ENCODE measurements at regions not wholly inside any gene's neighbourhood (a gene's known extent, or its start where the extent isn't known, plus 50 kb on each side); places are given as distances from the start of the nearest gene placed in this dataset.

GRCh38 chr18:77967791-77968190, 718.1 kb downstream of the GALR1 start:
- TF ChIP-seq, protein P1, sequence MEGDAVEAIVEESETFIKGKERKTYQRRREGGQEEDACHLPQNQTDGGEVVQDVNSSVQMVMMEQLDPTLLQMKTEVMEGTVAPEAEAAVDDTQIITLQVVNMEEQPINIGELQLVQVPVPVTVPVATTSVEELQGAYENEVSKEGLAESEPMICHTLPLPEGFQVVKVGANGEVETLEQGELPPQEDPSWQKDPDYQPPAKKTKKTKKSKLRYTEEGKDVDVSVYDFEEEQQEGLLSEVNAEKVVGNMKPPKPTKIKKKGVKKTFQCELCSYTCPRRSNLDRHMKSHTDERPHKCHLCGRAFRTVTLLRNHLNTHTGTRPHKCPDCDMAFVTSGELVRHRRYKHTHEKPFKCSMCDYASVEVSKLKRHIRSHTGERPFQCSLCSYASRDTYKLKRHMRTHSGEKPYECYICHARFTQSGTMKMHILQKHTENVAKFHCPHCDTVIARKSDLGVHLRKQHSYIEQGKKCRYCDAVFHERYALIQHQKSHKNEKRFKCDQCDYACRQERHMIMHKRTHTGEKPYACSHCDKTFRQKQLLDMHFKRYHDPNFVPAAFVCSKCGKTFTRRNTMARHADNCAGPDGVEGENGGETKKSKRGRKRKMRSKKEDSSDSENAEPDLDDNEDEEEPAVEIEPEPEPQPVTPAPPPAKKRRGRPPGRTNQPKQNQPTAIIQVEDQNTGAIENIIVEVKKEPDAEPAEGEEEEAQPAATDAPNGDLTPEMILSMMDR (conservative IDR thresholded peaks at IDR 0.05; ENCODE audit: low read depth, low read length) = no peak
- DNase-seq (ENCODE audit: low read depth) = no peak
- no peak overlapping the region for H3K4me3 ChIP-seq (ENCODE audit: low read depth, low read length)

DNA sequence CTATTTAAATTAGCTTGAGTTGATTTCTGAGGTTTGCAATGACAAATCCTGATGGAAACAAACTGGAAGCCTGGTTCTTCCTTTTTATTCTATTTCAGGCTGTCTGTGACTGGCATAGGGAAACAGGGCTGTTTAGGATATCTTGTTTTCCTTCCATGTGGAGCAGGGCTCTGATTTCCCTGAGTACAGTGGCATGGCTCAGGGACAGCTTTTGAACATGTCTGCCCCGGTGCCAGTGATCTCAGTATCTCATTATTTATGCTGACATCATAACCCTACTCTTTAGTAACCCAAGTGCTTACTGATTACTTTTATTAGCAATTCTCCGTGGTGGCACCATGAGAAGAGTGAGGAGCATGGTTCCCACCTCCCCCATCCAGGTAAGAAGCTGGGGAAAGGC, 720.3 kb downstream of the GALR1 start:
- H3K4me3 ChIP-seq (ENCODE audit: low read depth, low read length) = no peak overlapping the region
- DNase-seq (ENCODE audit: low read depth) = no peak
- TF ChIP-seq, protein P1 (conservative IDR thresholded peaks at IDR 0.05; ENCODE audit: low read depth, low read length) = no peak

DNA sequence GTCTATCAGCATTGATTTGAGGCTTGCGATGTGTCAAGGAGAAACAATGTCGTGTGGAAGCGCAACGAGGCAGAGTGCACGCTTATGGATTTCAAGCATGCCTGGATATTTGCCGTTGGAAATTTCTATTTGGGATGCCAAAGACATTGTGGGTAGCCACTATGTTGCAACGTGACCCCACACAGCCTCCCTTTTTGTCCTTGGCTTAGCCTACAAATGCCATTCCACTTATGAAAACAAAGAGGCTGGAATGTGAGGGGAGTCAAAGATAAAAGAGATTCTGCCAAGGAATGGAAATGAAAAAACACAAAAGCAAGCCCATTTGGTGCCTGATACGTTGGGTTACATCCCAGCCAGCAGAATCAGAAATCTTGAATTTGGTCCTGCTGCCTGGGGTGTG, 721.2 kb downstream of the GALR1 start:
- DNase-seq (ENCODE audit: low read depth) = no peak
- TF ChIP-seq, protein P1 (conservative IDR thresholded peaks at IDR 0.05; ENCODE audit: low read depth, low read length) = no peak

DNA sequence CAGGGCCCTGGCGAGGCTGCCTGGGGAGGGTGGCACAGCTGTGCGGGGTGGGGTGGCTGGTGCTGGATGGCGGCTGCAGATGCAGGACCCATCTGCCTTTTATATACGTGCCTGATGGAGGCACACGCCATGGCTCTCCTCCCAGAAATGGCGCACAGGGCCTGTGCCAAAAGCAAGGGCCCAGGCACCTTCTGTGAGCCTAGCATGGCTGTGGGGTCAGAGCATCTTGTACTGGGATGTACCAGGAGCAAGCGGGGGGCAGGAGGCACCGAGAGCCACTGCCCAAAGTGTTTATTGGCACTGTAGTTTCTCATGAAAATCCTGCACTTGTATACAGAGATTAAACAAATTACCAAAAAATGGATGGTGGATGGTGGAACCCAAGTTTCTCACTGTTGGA, 724.1 kb downstream of the GALR1 start:
- TF ChIP-seq, protein P1 (conservative IDR thresholded peaks at IDR 0.05; ENCODE audit: low read depth, low read length) = no peak
- DNase-seq (ENCODE audit: low read depth) = no peak
- H3K4me3 ChIP-seq (ENCODE audit: low read depth, low read length) = no peak overlapping the region

More for the DNA sequence above, 721.2 kb downstream of the GALR1 start:
- H3K4me3 ChIP-seq (ENCODE audit: low read depth, low read length) = no peak overlapping the region

DNA sequence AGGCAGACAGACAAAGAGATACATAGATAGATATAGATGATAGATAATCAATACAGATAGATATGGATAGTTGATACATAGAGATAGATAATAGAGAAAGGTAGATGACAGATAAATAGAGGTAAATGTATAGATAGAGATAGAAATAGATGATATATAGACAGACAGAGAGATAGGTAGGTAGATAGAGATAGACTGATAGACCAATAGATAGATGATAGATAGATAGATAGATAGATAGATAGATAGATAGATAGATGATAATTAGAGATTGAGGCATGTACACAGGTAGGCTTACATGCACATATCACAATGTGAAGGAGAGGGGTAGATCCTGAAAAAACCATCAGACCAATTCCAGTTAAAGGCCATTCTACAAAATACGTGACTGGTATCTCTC, 724.7 kb downstream of the GALR1 start:
- TF ChIP-seq, protein P1 (conservative IDR thresholded peaks at IDR 0.05; ENCODE audit: low read depth, low read length) = no peak
- no peak for DNase-seq (ENCODE audit: low read depth)
- no peak overlapping the region for H3K4me3 ChIP-seq (ENCODE audit: low read depth, low read length)

- no peak for DNase-seq (ENCODE audit: low read depth)
- no peak overlapping the region for H3K4me3 ChIP-seq (ENCODE audit: low read depth, low read length)
- TF ChIP-seq, protein P1 (conservative IDR thresholded peaks at IDR 0.05; ENCODE audit: low read depth, low read length) = no peak
These were observed 727.7 kb downstream of the GALR1 start for GRCh38 chr18:77977331-77977730.

GRCh38 chr18:77980275-77980674, 730.6 kb downstream of the GALR1 start:
- no peak overlapping the region for H3K4me3 ChIP-seq (ENCODE audit: low read depth, low read length)
- DNase-seq (ENCODE audit: low read depth) = no peak
- TF ChIP-seq, protein P1 (conservative IDR thresholded peaks at IDR 0.05; ENCODE audit: low read depth, low read length) = no peak
